DND-41 (cell line): ENCODE measurements at regions not wholly inside any gene's neighbourhood (a gene's known extent, or its start where the extent isn't known, plus 50 kb on each side); places are given as distances from the start of the nearest gene placed in this dataset.

Experiments used
- ATAC-seq: fragments of 200-7000 bp; cut with Tn5 transposase; 3 replicates; pipeline ENCODE4 v1.9.1; 2021; ENCODE audit warnings: low read depth; ENCODE audit not compliant: insufficient read depth
- DNase-seq: peaks from one replicate; pipeline ENCODE4 v3.0.0-alpha.2; 2020
- H2AFZ ChIP-seq: 2 replicates; pipeline ENCODE4 v1.6.0; 2012; ENCODE audit warnings: low read depth, low read length
- H3K27ac ChIP-seq: 2 replicates; pipeline ENCODE4 v1.5.1; 2012; ENCODE audit warnings: low read length, inconsistent platforms
- H3K27me3 ChIP-seq: fragments of 200-600 bp; sonication (generic); 2 replicates; pipeline ENCODE4 v1.6.0; 2012; ENCODE audit warnings: low read length, mild to moderate bottlenecking, inconsistent platforms; ENCODE audit not compliant: insufficient read depth, poor library complexity
- H3K36me3 ChIP-seq: 2 replicates; pipeline ENCODE4 v1.5.1; 2012; ENCODE audit warnings: low read length, inconsistent platforms; ENCODE audit not compliant: insufficient read depth
- H3K4me1 ChIP-seq: 2 replicates; pipeline ENCODE4 v1.5.1; 2012; ENCODE audit warnings: mild to moderate bottlenecking, low read length; ENCODE audit not compliant: insufficient read depth
- H3K4me2 ChIP-seq: 2 replicates; pipeline ENCODE4 v1.6.0; 2012; ENCODE audit warnings: mild to moderate bottlenecking, moderate library complexity, low read length, inconsistent platforms; ENCODE audit not compliant: insufficient read depth
- H3K4me3 ChIP-seq, 2 experiments: fragments of 200-600 bp in 1 of 2; shearing (Covaris generic) in 1 of 2; 2 replicates each; pipeline ENCODE4 v1.5.1; 2012 to 2016; ENCODE audit warnings: inconsistent platforms in 2 of 2, low read length in 2 of 2, mild to moderate bottlenecking in 2 of 2, low read depth in 1 of 2, moderate library complexity in 1 of 2
- H3K79me2 ChIP-seq: 2 replicates; pipeline ENCODE4 v1.6.0; 2012; ENCODE audit warnings: low read length, inconsistent platforms; ENCODE audit not compliant: insufficient read depth
- H3K9ac ChIP-seq: 2 replicates; pipeline ENCODE4 v1.6.0; 2012; ENCODE audit warnings: low read depth, mild to moderate bottlenecking, inconsistent platforms, low read length, moderate library complexity
- H3K9me3 ChIP-seq: 2 replicates; pipeline ENCODE4 v1.5.1; 2012; ENCODE audit warnings: low read length, moderate library complexity, mild to moderate bottlenecking, inconsistent platforms; ENCODE audit not compliant: insufficient read depth, severe bottlenecking
- H4K20me1 ChIP-seq: 2 replicates; pipeline ENCODE4 v1.6.0; 2012; ENCODE audit warnings: low read length; ENCODE audit not compliant: insufficient read depth
- CTCF ChIP-seq: IDR thresholded peaks from 2 replicates; pipeline ENCODE4 v1.5.1; 2012; ENCODE audit warnings: borderline replicate concordance, low read length, moderate library complexity, mild to moderate bottlenecking; ENCODE audit not compliant: poor library complexity, severe bottlenecking; ENCODE audit errors: extremely low read depth
- EZH2 ChIP-seq: IDR thresholded peaks from 3 replicates; pipeline ENCODE4 v1.6.1; 2012; ENCODE audit warnings: borderline replicate concordance, low read depth, mild to moderate bottlenecking, moderate library complexity, low read length, inconsistent platforms; ENCODE audit not compliant: severe bottlenecking

- DNase-seq (no peak), ATAC-seq (no peak)
- no peaks in the 10 kb centered on the region for H3K79me2 ChIP-seq
- H3K9ac ChIP-seq = no peak overlapping the region
- no peaks in the 10 kb centered on the region for H4K20me1 ChIP-seq
- H3K9me3 ChIP-seq = no peaks in the 10 kb centered on the region
- H3K4me1 ChIP-seq = no peaks in the 10 kb centered on the region
- no peak overlapping the region for H3K4me3 ChIP-seq
- no peak overlapping the region for H2AFZ ChIP-seq
- TF ChIP-seq EZH2 = no peak
- peak; percentile 27 for TF ChIP-seq CTCF
- H3K27me3 ChIP-seq = peaks cover 16% of the 10 kb centered on the region
- no peak overlapping the region for H3K4me2 ChIP-seq
- no peak overlapping the region for H3K27ac ChIP-seq
- H3K36me3 ChIP-seq = no peaks in the 10 kb centered on the region
Observed at GRCh38 chr10:91745090-91745831, 53.0 kb upstream of the TNKS2 start.

GRCh38 chr10:91743465-91743864 lies 54.8 kb upstream of the TNKS2 start:
- Histone ChIP-seq H3K36me3 (no peaks in the 10 kb centered on the region), H3K9me3 (no peaks in the 10 kb centered on the region)
- no peak for ATAC-seq

GRCh38 chr10:91742229-91742628 lies 56.0 kb upstream of the TNKS2 start:
- no peak overlapping the region for H3K4me3 ChIP-seq
- TF ChIP-seq EZH2 (no peak), CTCF (no peak)
- H3K27me3 ChIP-seq = peaks cover 32% of the 10 kb centered on the region
- no peak overlapping the region for H2AFZ ChIP-seq
- no peaks in the 10 kb centered on the region for H4K20me1 ChIP-seq
- no peak for DNase-seq
- no peaks in the 10 kb centered on the region for H3K79me2 ChIP-seq
- ATAC-seq = no peak
- no peak overlapping the region for H3K27ac ChIP-seq
- H3K4me2 ChIP-seq = no peak overlapping the region
- no peaks in the 10 kb centered on the region for H3K36me3 ChIP-seq
- no peaks in the 10 kb centered on the region for H3K9me3 ChIP-seq
- no peak overlapping the region for H3K9ac ChIP-seq
- H3K4me1 ChIP-seq = no peaks in the 10 kb centered on the region

More at GRCh38 chr10:91743465-91743864, 54.8 kb upstream of the TNKS2 start:
- no peaks in the 10 kb centered on the region for H3K79me2 ChIP-seq
- H3K4me3 ChIP-seq = no peak overlapping the region
- no peak overlapping the region for H3K27ac ChIP-seq
- no peak overlapping the region for H3K9ac ChIP-seq
- no peak for DNase-seq
- H3K4me2 ChIP-seq = no peak overlapping the region
- H2AFZ ChIP-seq = no peak overlapping the region
- TF ChIP-seq EZH2 (no peak), CTCF (no peak)
- peaks cover 24% of the 10 kb centered on the region for H3K27me3 ChIP-seq
- H3K4me1 ChIP-seq = no peaks in the 10 kb centered on the region
- H4K20me1 ChIP-seq = no peaks in the 10 kb centered on the region
